HG03025 (cell line): ENCODE measurements at regions not wholly inside any gene's neighbourhood (a gene's known extent, or its start where the extent isn't known, plus 50 kb on each side); places are given as distances from the start of the nearest gene placed in this dataset.

Experiments used
- ATAC-seq: cut with Tn5 transposase; IDR thresholded peaks from one replicate; pipeline ENCODE4 v1.9.1; 2021; ENCODE audit warnings: mild to moderate bottlenecking, moderate library complexity; ENCODE audit not compliant: unreplicated experiment, low FRiP score

GRCh38 chr12:24036438-24037216, 87.2 kb upstream of the SOX5 start:
- ATAC-seq: no peak

- ATAC-seq: no peak
Measured at GRCh38 chr12:24034894-24035293, 85.4 kb upstream of the SOX5 start.

DNA sequence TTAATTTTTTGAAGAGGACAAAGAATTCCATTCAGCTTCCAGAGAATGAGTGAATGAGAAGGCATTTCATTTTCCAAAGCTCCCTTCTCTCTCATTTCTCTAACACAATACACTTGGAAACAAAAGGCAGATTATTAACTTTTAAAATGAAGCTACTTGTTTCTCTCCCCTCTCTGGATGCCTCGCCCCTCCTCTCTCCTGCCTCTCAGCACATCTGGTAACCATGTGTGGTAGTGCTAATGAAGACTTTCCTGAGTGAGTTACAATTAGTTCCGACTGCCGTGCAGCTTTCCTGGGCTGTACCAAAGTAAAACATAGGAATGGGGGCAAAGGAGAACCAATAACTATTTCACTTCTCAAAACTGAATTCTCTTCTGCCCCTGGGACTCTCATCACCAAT, 84.7 kb upstream of the SOX5 start:
- no peak for ATAC-seq

DNA sequence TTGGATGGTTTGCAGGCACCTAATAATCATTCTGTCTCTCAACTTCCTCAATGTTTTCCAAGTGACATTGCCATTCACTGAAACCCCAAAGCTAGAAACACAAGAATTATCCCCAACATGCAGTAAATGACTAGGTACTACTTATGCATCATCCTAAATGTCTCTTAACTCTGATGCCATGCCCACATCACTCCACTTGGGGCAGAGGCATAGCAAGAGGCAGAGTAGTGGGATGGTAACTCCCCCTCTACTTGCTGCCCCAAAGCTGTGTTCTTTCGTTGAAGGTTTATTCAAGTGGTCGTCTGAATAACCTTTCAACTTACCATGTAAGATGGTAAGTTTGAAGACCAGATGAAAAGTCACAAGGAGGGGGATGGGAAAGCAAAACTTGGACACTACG, 77.9 kb upstream of the SOX5 start:
- no peak for ATAC-seq

DNA sequence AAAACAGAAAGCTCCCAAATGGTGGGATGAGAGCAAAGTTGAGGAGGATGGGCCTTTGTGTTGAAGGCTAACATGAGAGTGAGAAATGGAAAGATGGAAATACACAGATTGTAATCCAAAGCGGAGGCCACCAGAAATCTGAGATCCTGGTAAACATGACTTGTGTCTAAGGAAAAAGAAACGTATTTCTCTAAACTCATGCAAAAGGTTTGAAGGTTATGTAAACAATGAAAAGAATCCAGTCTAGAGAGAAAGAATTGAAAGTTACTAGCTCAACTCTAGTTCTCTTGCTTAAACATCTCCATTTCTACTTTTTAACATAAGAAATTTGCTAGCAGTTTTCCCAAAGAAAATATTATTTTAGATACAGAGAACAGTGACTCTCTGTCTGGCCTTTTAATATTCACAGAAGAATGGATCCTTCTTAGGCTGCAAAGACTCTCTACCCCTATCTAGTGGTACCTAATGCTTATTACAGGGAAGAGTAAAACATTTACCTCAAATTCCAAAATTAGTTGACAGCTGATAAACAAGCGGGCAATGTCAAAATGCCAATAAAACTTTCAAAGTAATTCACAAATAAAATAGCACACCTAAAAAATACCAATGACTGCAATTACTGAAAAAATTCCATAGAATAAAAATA, 75.8 kb upstream of the SOX5 start:
- no peak for ATAC-seq

GRCh38 chr12:24023081-24023480, 73.6 kb upstream of the SOX5 start:
- ATAC-seq: no peak

GRCh38 chr12:24021164-24021502, 71.7 kb upstream of the SOX5 start:
- no peak for ATAC-seq

GRCh38 chr12:24020397-24021163, 71.1 kb upstream of the SOX5 start:
- ATAC-seq: no peak

GRCh38 chr12:24015833-24016160, 66.3 kb upstream of the SOX5 start:
- ATAC-seq: no peak

DNA sequence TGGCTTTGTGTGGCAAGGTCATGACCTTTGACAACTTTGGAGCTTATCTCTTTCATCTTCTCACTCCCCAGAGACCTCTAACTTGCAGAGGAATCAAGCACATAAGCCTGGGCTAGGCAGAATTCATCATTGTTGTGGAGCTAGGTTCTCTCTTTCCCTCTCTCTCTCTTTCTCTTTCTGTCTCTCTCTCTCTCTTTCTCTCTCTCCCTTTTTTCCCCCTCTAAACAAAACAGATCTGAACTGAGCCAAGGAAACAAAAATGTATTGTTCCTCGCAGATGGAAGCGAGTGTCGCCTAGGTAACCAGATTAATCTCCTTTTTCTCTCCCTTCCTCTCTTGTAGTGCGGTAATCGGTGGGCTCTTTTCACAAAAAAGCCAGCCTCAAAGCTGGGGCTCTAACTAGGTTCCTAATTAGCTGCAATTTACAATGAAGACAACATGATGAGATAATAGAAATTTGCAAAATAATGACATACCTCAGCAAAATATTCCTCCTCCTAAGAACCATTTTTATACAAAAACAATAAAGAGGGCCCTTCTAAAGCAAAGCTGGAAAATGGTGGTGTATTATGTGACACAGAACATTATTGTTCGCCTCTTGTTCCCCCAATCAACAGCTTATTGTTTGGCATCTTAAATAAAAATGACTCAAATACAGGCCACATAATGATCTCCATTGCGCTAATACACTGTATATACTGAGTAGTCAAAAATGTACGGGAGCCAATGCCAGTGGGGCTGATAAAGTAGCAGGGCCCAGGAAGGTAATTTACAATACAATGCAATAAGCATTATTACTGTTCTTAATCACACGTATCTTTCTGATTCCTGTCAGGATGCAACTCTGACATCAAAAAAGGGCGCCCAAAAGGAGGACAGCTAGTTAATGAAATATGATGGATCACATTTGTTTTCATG, 65.7 kb upstream of the SOX5 start:
- no peak for ATAC-seq

DNA sequence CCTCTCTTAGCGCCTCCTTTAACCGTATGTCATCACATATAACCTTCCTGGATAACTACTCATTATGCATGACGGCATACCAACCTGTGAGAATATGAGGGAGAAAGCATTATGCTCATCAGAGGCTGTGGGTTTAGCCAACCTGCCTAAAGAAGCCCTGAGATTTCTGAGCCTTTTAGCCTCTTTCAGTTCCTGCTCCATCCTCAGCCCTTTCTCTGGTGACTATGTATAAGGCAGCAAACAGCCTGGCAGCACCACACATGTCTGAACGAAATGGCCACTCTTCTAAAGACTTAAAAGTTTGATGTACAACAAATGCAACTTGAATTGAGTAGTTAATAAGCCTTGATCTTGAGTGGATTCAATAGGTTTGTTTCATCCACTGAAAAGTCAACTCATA, 64.8 kb upstream of the SOX5 start:
- no peak for ATAC-seq

DNA sequence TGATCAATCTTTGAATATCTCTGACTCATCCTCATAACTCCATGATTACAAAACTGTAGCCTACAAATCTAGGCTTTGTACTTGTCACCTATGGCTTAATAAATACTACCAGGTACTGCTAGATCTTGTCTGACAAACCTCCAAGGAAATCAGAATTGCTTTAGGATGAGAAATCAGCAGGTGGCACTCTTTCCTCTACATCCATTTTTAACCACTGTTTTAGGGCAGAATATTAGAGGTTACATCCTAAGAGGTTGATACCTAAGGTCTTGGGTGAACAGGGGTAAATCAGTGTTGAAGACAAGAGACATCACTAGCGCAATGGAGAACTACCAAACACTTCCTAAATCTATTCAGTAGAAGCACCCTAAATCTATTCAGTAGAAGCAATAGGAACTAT, 63.1 kb upstream of the SOX5 start:
- ATAC-seq: no peak

GRCh38 chr12:24011927-24012507, 62.5 kb upstream of the SOX5 start:
- no peak for ATAC-seq

- ATAC-seq: no peak
Measured at GRCh38 chr12:24008166-24008565, 58.7 kb upstream of the SOX5 start.
